CD4-positive, alpha-beta T cell (primary cell): ENCODE measurements at regions not wholly inside any gene's neighbourhood (a gene's known extent, or its start where the extent isn't known, plus 50 kb on each side); places are given as distances from the start of the nearest gene placed in this dataset.

ENCODE experiments used
- ATAC-seq: fragments of 200-7000 bp; cut with Tn5 transposase; one replicate; pipeline ENCODE4 v1.10.0; 2022; ENCODE audit warnings: mild to moderate bottlenecking; ENCODE audit not compliant: poor library complexity
- CTCF ChIA-PET: fragments of 350-600 bp; sonication (Branson Sonifier 250); formaldehyde crosslinking; loops from one replicate; lab custom pipeline; 2021; ENCODE audit warnings: antibody characterized with exemption, inconsistent platforms; lab: Charles Lee
- POLR2A ChIA-PET: fragments of 350-600 bp; sonication (Branson Sonifier 250); formaldehyde crosslinking; loops from one replicate; lab custom pipeline; 2021; ENCODE audit warnings: antibody characterized with exemption, inconsistent platforms; lab: Charles Lee
- DNase-seq, 14 experiments: peaks; one replicate each; pipeline ENCODE4 v3.0.0-alpha.2; 2013 to 2020; ENCODE audit warnings: mixed read lengths in 2 of 14
- H3K27ac ChIP-seq, 2 donors: one replicate each; pipeline versions ENCODE4 v1.5.1 to v1.7.0; 2013; ENCODE audit warnings: low read length in 2 of 2, low read depth in 1 of 2, mild to moderate bottlenecking in 1 of 2
- H3K27me3 ChIP-seq, 2 experiments: 1 replicate in 1 of 2; 2 replicates in 1 of 2; pipeline versions ENCODE4 v1.6.1 to v1.7.0; 2013; ENCODE audit warnings: low read length in 2 of 2, control low read depth in 1 of 2, mild to moderate bottlenecking in 1 of 2, moderate library complexity in 1 of 2; ENCODE audit not compliant: insufficient read depth in 2 of 2, control insufficient read depth in 1 of 2
- H3K36me3 ChIP-seq: one replicate; pipeline ENCODE4 v1.6.1; 2013; ENCODE audit warnings: low read length, control low read depth; ENCODE audit not compliant: insufficient read depth
- H3K4me1 ChIP-seq: one replicate; pipeline ENCODE4 v1.6.1; 2013; ENCODE audit warnings: low read length, control low read depth; ENCODE audit not compliant: insufficient read depth
- H3K4me3 ChIP-seq: one replicate; pipeline ENCODE4 v1.5.1; 2013; ENCODE audit warnings: mild to moderate bottlenecking, low read length, moderate library complexity
- H3K9me3 ChIP-seq, 2 experiments: 1 replicate in 1 of 2; 2 replicates in 1 of 2; pipeline versions ENCODE4 v1.6.1 to v1.7.0; 2013; ENCODE audit warnings: low read length in 2 of 2, mild to moderate bottlenecking in 2 of 2, control low read depth in 1 of 2, moderate library complexity in 1 of 2; ENCODE audit not compliant: control insufficient read depth in 1 of 2, insufficient read depth in 1 of 2
- H3K27ac Mint-ChIP-seq: one replicate; pipeline ENCODE4 v1.8.0; 2020; ENCODE audit warnings: mixed read lengths
- H3K27me3 Mint-ChIP-seq: one replicate; pipeline ENCODE4 v1.8.0; 2021; ENCODE audit warnings: mixed read lengths
- H3K36me3 Mint-ChIP-seq: one replicate; pipeline ENCODE4 v1.8.0; 2021; ENCODE audit warnings: low read depth, mixed read lengths
- H3K4me1 Mint-ChIP-seq: one replicate; pipeline ENCODE4 v1.8.0; 2021; ENCODE audit warnings: low read depth, mixed read lengths
- H3K4me3 Mint-ChIP-seq: one replicate; pipeline ENCODE4 v1.8.0; 2020; ENCODE audit warnings: mild to moderate bottlenecking, mixed read lengths
- H3K9me3 Mint-ChIP-seq: one replicate; pipeline ENCODE4 v1.8.0; 2020; ENCODE audit warnings: mixed read lengths
- CTCF ChIP-seq: fragments of 200-600 bp; IDR thresholded peaks from one replicate; pipeline ENCODE4 v1.8.0; 2022; ENCODE audit warnings: antibody characterized with exemption, mild to moderate bottlenecking
- intact Hi-C, 2 experiments: fragments of 100-400 bp; cut with DNase I in 1 of 2; cut with micrococcal nuclease in 1 of 2; formaldehyde crosslinking; loops; one replicate each; pipeline versions ENCODE4 v1.15.1 to v1.9.0; 2023 to 2025; cut with DNase I, micrococcal nuclease

GRCh38 chr7:84509522-84509921 lies 314.9 kb upstream of the SEMA3A start:
- Histone ChIP-seq H3K4me3 (no peak overlapping the region), H3K27ac (no peak overlapping the region), H3K4me1 (no peaks in the 10 kb centered on the region), H3K27me3 (no peaks in the 10 kb centered on the region), H3K36me3 (no peaks in the 10 kb centered on the region), H3K9me3 (no peaks in the 10 kb centered on the region)
- POLR2A ChIA-PET = no interaction called here
- DNase-seq (no peak), ATAC-seq (no peak)
- Mint-ChIP-seq H3K4me3 (no peak overlapping the region), H3K27me3 (no peaks in the 10 kb centered on the region), H3K9me3 (no peaks in the 10 kb centered on the region), H3K4me1 (no peaks in the 10 kb centered on the region), H3K27ac (no peak overlapping the region), H3K36me3 (no peaks in the 10 kb centered on the region)
- TF ChIP-seq CTCF = no peak
- CTCF ChIA-PET = no interaction called here
- intact Hi-C loops = no loop called here

GRCh38 chr7:84508606-84509005 lies 314.0 kb upstream of the SEMA3A start:
- CTCF ChIA-PET = no interaction called here
- no peak overlapping the region for H3K27ac Mint-ChIP-seq
- ATAC-seq (no peak), DNase-seq (no peak)
- Histone ChIP-seq H3K27me3 (no peaks in the 10 kb centered on the region), H3K4me1 (no peaks in the 10 kb centered on the region), H3K9me3 (no peaks in the 10 kb centered on the region), H3K36me3 (no peaks in the 10 kb centered on the region), H3K4me3 (no peak overlapping the region), H3K27ac (no peak overlapping the region)
- no peaks in the 10 kb centered on the region for H3K9me3 Mint-ChIP-seq
- no peaks in the 10 kb centered on the region for H3K27me3 Mint-ChIP-seq
- TF ChIP-seq CTCF = no peak
- POLR2A ChIA-PET = no interaction called here
- intact Hi-C loops = no loop called here
- H3K4me3 Mint-ChIP-seq = no peak overlapping the region
- no peaks in the 10 kb centered on the region for H3K36me3 Mint-ChIP-seq
- no peaks in the 10 kb centered on the region for H3K4me1 Mint-ChIP-seq

GRCh38 chr7:84507529-84507928 lies 312.9 kb upstream of the SEMA3A start:
- Mint-ChIP-seq H3K27me3 (no peaks in the 10 kb centered on the region), H3K36me3 (no peaks in the 10 kb centered on the region), H3K9me3 (no peaks in the 10 kb centered on the region), H3K27ac (no peak overlapping the region), H3K4me1 (no peaks in the 10 kb centered on the region), H3K4me3 (no peak overlapping the region)
- Histone ChIP-seq H3K9me3 (no peaks in the 10 kb centered on the region), H3K4me3 (no peak overlapping the region), H3K36me3 (no peaks in the 10 kb centered on the region), H3K4me1 (no peaks in the 10 kb centered on the region), H3K27me3 (no peaks in the 10 kb centered on the region), H3K27ac (no peak overlapping the region)
- no peak for ATAC-seq
- intact Hi-C loops = no loop called here
- TF ChIP-seq CTCF = no peak
- ChIA-PET POLR2A (no interaction called here), CTCF (no interaction called here)
- no peak for DNase-seq
